ENCODE measurements at regions not wholly inside any gene's neighbourhood (a gene's known extent, or its start where the extent isn't known, plus 50 kb on each side); places are given as distances from the start of the nearest gene placed in this dataset.
"Not testable (repeated sequence)": the region's sequence is repeated elsewhere in the genome, so short reads cannot be mapped to it uniquely, and the experiment has no call there.

DNA sequence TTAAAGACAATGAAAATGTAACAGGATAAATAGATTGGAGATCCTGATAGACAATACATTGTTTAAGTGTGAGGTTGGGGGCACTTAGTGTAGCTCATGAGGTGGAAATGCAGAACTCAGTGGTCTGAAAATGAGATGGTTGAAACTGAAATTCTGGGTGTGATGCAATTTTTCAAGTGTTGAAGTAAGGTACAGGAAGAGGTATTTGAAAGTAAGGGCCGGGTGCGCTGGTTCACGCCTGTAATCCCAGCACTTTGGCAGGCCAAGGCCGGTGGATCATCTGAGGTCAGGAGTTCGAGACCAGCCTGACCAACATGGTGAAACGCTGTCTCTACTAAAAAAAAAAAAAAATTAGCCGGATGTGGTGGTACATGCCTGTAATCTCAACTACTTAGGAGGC, 113.0 kb downstream of the UFM1 start:
- Histone ChIP-seq H3K9me3 (ENCODE audit: low read length) (no peaks in the 10 kb centered on the region), H4K20me1 (ENCODE audit: insufficient read depth, low read length) (no peaks in the 10 kb centered on the region), H3K4me2 (ENCODE audit: low read length) (no peak overlapping the region), H3K79me2 (ENCODE audit: insufficient read depth, low read depth, low read length) (no peaks in the 10 kb centered on the region), H3K9me2 (ENCODE audit: insufficient read depth, low read length) (no peaks in the 10 kb centered on the region), H3K27ac (ENCODE audit: low read depth, low read length, poor library complexity, severe bottlenecking) (no peak overlapping the region), H2AFZ (ENCODE audit: low read length) (no peak overlapping the region), H3K4me3 (ENCODE audit: low read depth, low read length, poor library complexity, severe bottlenecking) (no peak overlapping the region), H3K36me3 (ENCODE audit: insufficient read depth, low read length) (no peaks in the 10 kb centered on the region), H3K4me1 (ENCODE audit: insufficient read depth, low read length, poor library complexity, severe bottlenecking) (no peaks in the 10 kb centered on the region)
- POLR2A ChIA-PET = no interaction called here
- no peak for TF ChIP-seq EZH2phosphoT487 (IDR thresholded peaks at IDR 0.05; ENCODE audit: borderline replicate concordance, low read depth, low read length)
- TF ChIP-seq, protein P1, sequence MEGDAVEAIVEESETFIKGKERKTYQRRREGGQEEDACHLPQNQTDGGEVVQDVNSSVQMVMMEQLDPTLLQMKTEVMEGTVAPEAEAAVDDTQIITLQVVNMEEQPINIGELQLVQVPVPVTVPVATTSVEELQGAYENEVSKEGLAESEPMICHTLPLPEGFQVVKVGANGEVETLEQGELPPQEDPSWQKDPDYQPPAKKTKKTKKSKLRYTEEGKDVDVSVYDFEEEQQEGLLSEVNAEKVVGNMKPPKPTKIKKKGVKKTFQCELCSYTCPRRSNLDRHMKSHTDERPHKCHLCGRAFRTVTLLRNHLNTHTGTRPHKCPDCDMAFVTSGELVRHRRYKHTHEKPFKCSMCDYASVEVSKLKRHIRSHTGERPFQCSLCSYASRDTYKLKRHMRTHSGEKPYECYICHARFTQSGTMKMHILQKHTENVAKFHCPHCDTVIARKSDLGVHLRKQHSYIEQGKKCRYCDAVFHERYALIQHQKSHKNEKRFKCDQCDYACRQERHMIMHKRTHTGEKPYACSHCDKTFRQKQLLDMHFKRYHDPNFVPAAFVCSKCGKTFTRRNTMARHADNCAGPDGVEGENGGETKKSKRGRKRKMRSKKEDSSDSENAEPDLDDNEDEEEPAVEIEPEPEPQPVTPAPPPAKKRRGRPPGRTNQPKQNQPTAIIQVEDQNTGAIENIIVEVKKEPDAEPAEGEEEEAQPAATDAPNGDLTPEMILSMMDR (conservative IDR thresholded peaks at IDR 0.05; ENCODE audit: low read length) = no peak
- no TSS peak for BruUV-seq (replicated peaks)
- no peak for DNase-seq (ENCODE audit: low spot score)
- intact Hi-C loops (cut with micrococcal nuclease; ENCODE audit: unreplicated experiment) = no loop called here
- CTCF ChIA-PET (ENCODE audit: unreplicated experiment) = no interaction called here

DNA sequence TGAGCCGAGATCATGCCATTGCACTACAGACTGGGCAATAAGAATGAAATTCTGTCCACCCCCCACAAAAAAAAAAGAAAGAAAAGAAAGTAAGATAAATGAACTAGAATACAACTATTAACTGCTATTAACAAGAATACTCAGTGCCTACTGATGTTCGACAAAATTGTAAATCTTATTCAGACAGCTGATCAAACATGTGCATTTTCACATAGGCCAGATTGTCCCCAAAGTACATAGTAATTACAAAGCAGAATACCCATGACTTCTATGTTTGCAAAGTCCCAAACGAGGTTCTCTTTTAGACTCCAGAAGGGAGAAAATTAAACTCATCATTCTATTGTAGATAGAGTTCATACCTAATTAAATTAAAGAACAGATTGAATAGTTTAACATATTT, 113.4 kb downstream of the UFM1 start:
- ChIA-PET CTCF (ENCODE audit: unreplicated experiment) (no interaction called here), POLR2A (no interaction called here)
- H4K20me1 ChIP-seq (ENCODE audit: insufficient read depth, low read length) = no peaks in the 10 kb centered on the region
- intact Hi-C loops (cut with micrococcal nuclease; ENCODE audit: unreplicated experiment) = no loop called here
- H2AFZ ChIP-seq (ENCODE audit: low read length) = no peak overlapping the region
- no peaks in the 10 kb centered on the region for H3K79me2 ChIP-seq (ENCODE audit: insufficient read depth, low read depth, low read length)
- H3K27ac ChIP-seq (ENCODE audit: low read depth, low read length, poor library complexity, severe bottlenecking) = no peak overlapping the region
- no peaks in the 10 kb centered on the region for H3K36me3 ChIP-seq (ENCODE audit: insufficient read depth, low read length)
- H3K9me2 ChIP-seq (ENCODE audit: insufficient read depth, low read length) = no peaks in the 10 kb centered on the region
- no peaks in the 10 kb centered on the region for H3K9me3 ChIP-seq (ENCODE audit: low read length)
- no peaks in the 10 kb centered on the region for H3K4me1 ChIP-seq (ENCODE audit: insufficient read depth, low read length, poor library complexity, severe bottlenecking)
- H3K4me2 ChIP-seq (ENCODE audit: low read length) = no peak overlapping the region
- no peak for DNase-seq (ENCODE audit: low spot score)
- BruUV-seq (replicated peaks) = no TSS peak
- TF ChIP-seq, protein P1 (conservative IDR thresholded peaks at IDR 0.05; ENCODE audit: low read length) = no peak
- no peak for TF ChIP-seq EZH2phosphoT487 (IDR thresholded peaks at IDR 0.05; ENCODE audit: borderline replicate concordance, low read depth, low read length)
- H3K4me3 ChIP-seq (ENCODE audit: low read depth, low read length, poor library complexity, severe bottlenecking) = no peak overlapping the region

DNA sequence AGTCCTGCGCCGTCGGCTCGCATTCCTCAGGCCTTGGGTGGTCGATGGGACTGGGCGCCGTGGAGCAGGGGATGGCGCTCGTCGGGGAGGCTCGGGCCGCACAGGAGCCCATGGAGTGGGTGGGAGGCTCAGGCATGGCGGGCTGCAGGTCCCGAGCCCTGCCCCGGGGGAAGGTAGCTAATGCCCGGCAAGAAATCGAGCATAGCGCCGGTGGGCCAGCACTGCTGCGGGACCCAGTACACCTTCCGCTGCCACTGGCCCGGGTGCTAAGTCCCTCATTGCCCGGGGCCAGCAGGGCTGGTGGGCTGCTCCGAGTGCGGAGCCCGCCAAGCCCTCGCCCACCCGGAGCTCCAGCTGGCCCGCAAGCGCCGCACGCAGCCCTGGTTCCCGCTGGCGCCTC, 122.8 kb downstream of the UFM1 start:
- H3K36me3 ChIP-seq (ENCODE audit: insufficient read depth, low read length); CTCF ChIA-PET (ENCODE audit: unreplicated experiment); H3K9me2 ChIP-seq (ENCODE audit: insufficient read depth, low read length); DNase-seq (ENCODE audit: low spot score); H3K4me3 ChIP-seq (ENCODE audit: low read depth, low read length, poor library complexity, severe bottlenecking); H3K4me1 ChIP-seq (ENCODE audit: insufficient read depth, low read length, poor library complexity, severe bottlenecking); H3K4me2 ChIP-seq (ENCODE audit: low read length); H2AFZ ChIP-seq (ENCODE audit: low read length); BruUV-seq (replicated peaks); H3K27ac ChIP-seq (ENCODE audit: low read depth, low read length, poor library complexity, severe bottlenecking); H3K9me3 ChIP-seq (ENCODE audit: low read length); H4K20me1 ChIP-seq (ENCODE audit: insufficient read depth, low read length); intact Hi-C loops (cut with micrococcal nuclease; ENCODE audit: unreplicated experiment); H3K79me2 ChIP-seq (ENCODE audit: insufficient read depth, low read depth, low read length); POLR2A ChIA-PET: not testable (repeated sequence)

All from OCI-LY7 (cell line).